Lung (tissue), 11 donors: ENCODE measurements at regions not wholly inside any gene's neighbourhood (a gene's known extent, or its start where the extent isn't known, plus 50 kb on each side); places are given as distances from the start of the nearest gene placed in this dataset.
A peak's percentile ranks its signal among the peaks of the same experiment; 100 is the strongest.

ENCODE experiments used
- ATAC-seq: fragments of 200-7000 bp; cut with Tn5 transposase; one replicate; pipeline ENCODE4 v1.9.1; 2020; ENCODE audit warnings: moderate number of reproducible peaks; ENCODE audit not compliant: insufficient read depth, low FRiP score
- DNase-seq, 3 donors: peaks; one replicate each; pipeline ENCODE4 v3.0.0-alpha.2; 2013 to 2017
- H3K27ac ChIP-seq, 2 donors: one replicate each; pipeline ENCODE4 v1.5.1; 2013; ENCODE audit warnings: mild to moderate bottlenecking in 2 of 2, moderate library complexity in 2 of 2, control low read depth in 1 of 2, inconsistent platforms in 1 of 2, low read depth in 1 of 2, low read length in 1 of 2
- H3K27me3 ChIP-seq, 3 donors: one replicate each; pipeline ENCODE4 v1.5.1; 2013; ENCODE audit warnings: low read length in 2 of 3; ENCODE audit not compliant: control insufficient read depth in 3 of 3, insufficient read depth in 3 of 3
- H3K36me3 ChIP-seq, 4 donors: one replicate each; pipeline ENCODE4 v1.5.1; 2013; ENCODE audit warnings: low read length in 4 of 4, mild to moderate bottlenecking in 1 of 4, moderate library complexity in 1 of 4; ENCODE audit not compliant: control insufficient read depth in 4 of 4, insufficient read depth in 4 of 4
- H3K4me1 ChIP-seq, 5 donors: one replicate each; pipeline ENCODE4 v1.5.1; 2013; ENCODE audit warnings: low read length in 5 of 5, mild to moderate bottlenecking in 2 of 5, moderate library complexity in 1 of 5; ENCODE audit not compliant: control insufficient read depth in 5 of 5, insufficient read depth in 5 of 5
- H3K4me3 ChIP-seq: one replicate; pipeline ENCODE4 v1.5.1; 2013; ENCODE audit warnings: mild to moderate bottlenecking, control low read depth, moderate library complexity
- H3K9ac ChIP-seq, 2 donors: one replicate each; pipeline ENCODE4 v1.5.1; 2013; ENCODE audit warnings: low read length in 2 of 2, control low read depth in 1 of 2; ENCODE audit not compliant: insufficient read depth in 1 of 2
- H3K9me3 ChIP-seq, 4 donors: one replicate each; pipeline ENCODE4 v1.5.1; 2013; ENCODE audit warnings: low read length in 3 of 4, mild to moderate bottlenecking in 1 of 4, moderate library complexity in 1 of 4; ENCODE audit not compliant: control insufficient read depth in 4 of 4, insufficient read depth in 3 of 4
- WGBS, 2 donors: extraction: QIAGEN DNeasy Blood & Tissue Kit; methylation state at CpG; one replicate each; pipeline ENCODE4 v1.1.7; 2013; 5-methylcytosine and 5-hydroxymethylcytosine counted together
- TF ChIP-seq, protein P1 (sequence below): IDR thresholded peaks from 2 replicates; pipeline ENCODE4 v1.5.1; 2012; ENCODE audit warnings: mild to moderate bottlenecking; ENCODE audit errors: control extremely low read depth, extremely low read depth
- donor health status: control.
- donor health status: control.
- donor health status: Bipolar disorder and iron deficiency.
- donor health status: healthy.
- donor health status: DM: yes; HTN: yes; CAD: no.

DNA sequence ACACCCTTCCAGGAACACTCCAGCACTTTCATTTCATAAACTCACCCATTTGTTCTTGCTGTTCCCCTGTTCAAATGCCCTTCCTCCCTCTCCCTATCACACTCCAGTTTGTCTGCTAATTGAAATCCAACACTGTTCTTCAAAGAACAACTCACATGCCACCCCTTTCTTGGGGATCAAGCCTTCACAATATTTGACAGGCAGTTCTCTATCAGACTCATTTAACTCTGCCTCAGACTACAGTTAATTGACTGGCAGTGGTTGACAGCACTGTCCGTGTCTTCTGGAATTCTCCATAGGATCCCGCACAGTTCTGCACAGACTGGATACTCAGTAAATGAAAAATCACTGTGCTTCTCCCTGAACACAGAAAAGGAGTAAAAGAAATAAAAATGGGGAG lies 87.8 kb downstream of the PMP22 start:
- 93 to 95% methylated on average over 2 of the region's 2 CpGs for WGBS, 2 donors
- Histone ChIP-seq H3K4me1 (peaks cover 0 to 5% (median 0%) of the 10 kb centered on the region in 5 donors), H3K9ac (no peak overlapping the region), H3K27me3 (no peaks in the 10 kb centered on the region), H3K9me3 (peaks cover 0 to 2% (median 0%) of the 10 kb centered on the region in 4 donors), H3K27ac (no peak overlapping the region), H3K4me3 (no peak overlapping the region), H3K36me3 (no peaks in the 10 kb centered on the region)
- DNase-seq (no peak), ATAC-seq (no peak)
- TF ChIP-seq, protein P1, sequence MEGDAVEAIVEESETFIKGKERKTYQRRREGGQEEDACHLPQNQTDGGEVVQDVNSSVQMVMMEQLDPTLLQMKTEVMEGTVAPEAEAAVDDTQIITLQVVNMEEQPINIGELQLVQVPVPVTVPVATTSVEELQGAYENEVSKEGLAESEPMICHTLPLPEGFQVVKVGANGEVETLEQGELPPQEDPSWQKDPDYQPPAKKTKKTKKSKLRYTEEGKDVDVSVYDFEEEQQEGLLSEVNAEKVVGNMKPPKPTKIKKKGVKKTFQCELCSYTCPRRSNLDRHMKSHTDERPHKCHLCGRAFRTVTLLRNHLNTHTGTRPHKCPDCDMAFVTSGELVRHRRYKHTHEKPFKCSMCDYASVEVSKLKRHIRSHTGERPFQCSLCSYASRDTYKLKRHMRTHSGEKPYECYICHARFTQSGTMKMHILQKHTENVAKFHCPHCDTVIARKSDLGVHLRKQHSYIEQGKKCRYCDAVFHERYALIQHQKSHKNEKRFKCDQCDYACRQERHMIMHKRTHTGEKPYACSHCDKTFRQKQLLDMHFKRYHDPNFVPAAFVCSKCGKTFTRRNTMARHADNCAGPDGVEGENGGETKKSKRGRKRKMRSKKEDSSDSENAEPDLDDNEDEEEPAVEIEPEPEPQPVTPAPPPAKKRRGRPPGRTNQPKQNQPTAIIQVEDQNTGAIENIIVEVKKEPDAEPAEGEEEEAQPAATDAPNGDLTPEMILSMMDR = no peak

GRCh38 chr17:15175356-15175755 lies 89.8 kb downstream of the PMP22 start:
- H3K9ac ChIP-seq = no peak overlapping the region
- WGBS, 2 donors = 68 to 84% methylated on average over 7 of the region's 7 CpGs
- no peak overlapping the region for H3K4me3 ChIP-seq
- no peaks in the 10 kb centered on the region for H3K36me3 ChIP-seq
- no peak overlapping the region for H3K27ac ChIP-seq
- H3K27me3 ChIP-seq = no peaks in the 10 kb centered on the region
- peaks cover 0 to 8% (median 0%) of the 10 kb centered on the region in 5 donors for H3K4me1 ChIP-seq
- ATAC-seq (no peak), DNase-seq (peak in 1 of 3 donors; percentile 46)
- TF ChIP-seq, protein P1 = no peak
- peaks cover 0 to 2% (median 0%) of the 10 kb centered on the region in 4 donors for H3K9me3 ChIP-seq

- Histone ChIP-seq H3K27ac (no peak overlapping the region), H3K4me3 (no peak overlapping the region), H3K27me3 (peaks cover 0 to 4% (median 0%) of the 10 kb centered on the region in 3 donors), H3K36me3 (no peaks in the 10 kb centered on the region), H3K9me3 (peaks cover 0 to 2% (median 0%) of the 10 kb centered on the region in 4 donors), H3K9ac (no peak overlapping the region), H3K4me1 (peaks cover 0 to 16% (median 0%) of the 10 kb centered on the region in 5 donors)
- TF ChIP-seq, protein P1 = peak; percentile 29
- ATAC-seq (peak; percentile 81), DNase-seq (peak; percentile 84 to 89 (median 88))
- WGBS, 2 donors = 29 to 30% methylated on average over 9 of the region's 9 CpGs
These were observed 93.7 kb downstream of the PMP22 start for GRCh38 chr17:15171167-15172047.
